ENCODE measurements at regions not wholly inside any gene's neighbourhood (a gene's known extent, or its start where the extent isn't known, plus 50 kb on each side); places are given as distances from the start of the nearest gene placed in this dataset.

DNA sequence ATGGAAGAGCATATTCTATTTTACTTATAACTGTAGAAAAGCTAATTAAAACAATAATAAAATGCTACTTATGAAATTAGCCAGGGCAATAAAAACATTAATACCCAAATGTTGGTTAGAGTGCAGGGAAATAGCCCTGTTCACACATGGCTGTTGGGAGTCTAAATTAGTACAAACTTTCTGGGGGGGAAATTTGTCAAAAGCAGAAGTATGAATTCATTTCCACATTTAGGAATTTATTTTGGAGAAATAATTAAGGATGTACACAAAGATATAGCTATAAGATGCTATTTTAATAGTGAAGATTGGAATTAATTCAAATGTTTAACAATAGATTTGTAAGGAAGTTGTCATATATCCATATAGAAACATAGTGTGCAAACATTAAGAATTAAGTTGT, 190.5 kb downstream of the SEC61B start:
- H3K27ac ChIP-seq (ENCODE audit: low read depth, low read length, poor library complexity, severe bottlenecking), result no peak overlapping the region

DNA sequence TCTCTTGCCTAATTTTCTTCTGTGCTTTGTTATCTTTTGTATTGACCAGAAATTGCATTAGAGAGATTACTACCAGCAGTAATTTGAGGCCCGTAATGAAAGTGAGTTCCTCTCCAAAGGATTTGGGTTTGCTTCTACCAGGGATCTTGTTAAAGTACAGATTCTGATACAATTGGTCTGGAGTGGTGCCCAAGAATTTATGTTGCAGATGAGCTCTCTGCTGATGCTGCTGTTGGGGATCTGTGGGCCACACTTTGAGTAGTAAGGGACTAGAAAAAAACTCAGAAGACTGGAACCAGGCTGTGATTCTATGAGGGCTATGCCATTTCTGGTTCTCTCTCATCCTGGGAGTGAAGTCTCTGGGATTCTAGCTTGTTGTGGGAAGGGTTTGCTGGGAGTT, 192.2 kb downstream of the SEC61B start:
- ChIA-PET CTCF (no interaction called here), POLR2A (ENCODE audit: low non-redundant PET) (no interaction called here)

More for the DNA sequence above, 190.5 kb downstream of the SEC61B start:
- Histone ChIP-seq H3K4me1 (ENCODE audit: insufficient read depth, low read length, poor library complexity, severe bottlenecking) (peaks cover 31% of the 10 kb centered on the region), H3K27me3 (replicated peaks; ENCODE audit: insufficient read depth, low read depth, low read length, poor library complexity) (no peaks in the 10 kb centered on the region), H3K9me3 (ENCODE audit: low read depth, low read length, poor library complexity, severe bottlenecking) (no peaks in the 10 kb centered on the region), H3K36me3 (ENCODE audit: insufficient read depth, low read length, poor library complexity, severe bottlenecking) (no peaks in the 10 kb centered on the region), H3K4me3 (ENCODE audit: low read depth, low read length, poor library complexity, severe bottlenecking) (no peak overlapping the region)
- POLR2A ChIA-PET (ENCODE audit: low non-redundant PET), result no interaction called here
- DNase-seq (ENCODE audit: low spot score), result no peak
- intact Hi-C loops (cut with micrococcal nuclease; ENCODE audit: unreplicated experiment), result no loop called here
- no TSS peak for BruUV-seq (replicated peaks)
- CTCF ChIA-PET, result no interaction called here
- TF ChIP-seq, protein P1, sequence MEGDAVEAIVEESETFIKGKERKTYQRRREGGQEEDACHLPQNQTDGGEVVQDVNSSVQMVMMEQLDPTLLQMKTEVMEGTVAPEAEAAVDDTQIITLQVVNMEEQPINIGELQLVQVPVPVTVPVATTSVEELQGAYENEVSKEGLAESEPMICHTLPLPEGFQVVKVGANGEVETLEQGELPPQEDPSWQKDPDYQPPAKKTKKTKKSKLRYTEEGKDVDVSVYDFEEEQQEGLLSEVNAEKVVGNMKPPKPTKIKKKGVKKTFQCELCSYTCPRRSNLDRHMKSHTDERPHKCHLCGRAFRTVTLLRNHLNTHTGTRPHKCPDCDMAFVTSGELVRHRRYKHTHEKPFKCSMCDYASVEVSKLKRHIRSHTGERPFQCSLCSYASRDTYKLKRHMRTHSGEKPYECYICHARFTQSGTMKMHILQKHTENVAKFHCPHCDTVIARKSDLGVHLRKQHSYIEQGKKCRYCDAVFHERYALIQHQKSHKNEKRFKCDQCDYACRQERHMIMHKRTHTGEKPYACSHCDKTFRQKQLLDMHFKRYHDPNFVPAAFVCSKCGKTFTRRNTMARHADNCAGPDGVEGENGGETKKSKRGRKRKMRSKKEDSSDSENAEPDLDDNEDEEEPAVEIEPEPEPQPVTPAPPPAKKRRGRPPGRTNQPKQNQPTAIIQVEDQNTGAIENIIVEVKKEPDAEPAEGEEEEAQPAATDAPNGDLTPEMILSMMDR (conservative IDR thresholded peaks at IDR 0.05; ENCODE audit: low read depth, low read length), result no peak
- no peak for TF ChIP-seq EZH2 (IDR thresholded peaks at IDR 0.05; ENCODE audit: borderline replicate concordance, low read depth, low read length, poor library complexity, severe bottlenecking)

DNA sequence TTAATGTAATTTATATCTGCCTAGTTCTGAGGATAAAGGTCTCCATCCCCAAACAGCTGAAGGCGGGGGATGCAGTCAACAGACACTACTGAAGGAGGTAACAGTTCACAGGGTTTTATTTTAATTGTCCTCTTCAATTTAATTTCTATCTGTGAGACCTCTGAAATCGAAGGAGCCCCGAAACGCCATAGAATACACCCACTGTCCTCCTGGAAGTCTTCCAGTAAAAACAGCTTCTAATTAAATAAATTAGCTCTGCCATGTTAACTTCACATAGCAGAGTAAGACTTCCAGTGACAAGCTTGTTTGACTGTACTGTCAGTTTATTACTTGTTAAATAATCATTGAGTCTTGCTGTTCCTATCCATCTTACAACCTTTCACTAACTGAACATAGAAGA, 193.5 kb downstream of the SEC61B start:
- POLR2A ChIA-PET (ENCODE audit: low non-redundant PET), result no interaction called here
- CTCF ChIA-PET, result no interaction called here
- peak overlapping the region; percentile 38 for H3K27ac ChIP-seq (ENCODE audit: low read depth, low read length, poor library complexity, severe bottlenecking)
- no peak overlapping the region for H3K4me3 ChIP-seq (ENCODE audit: low read depth, low read length, poor library complexity, severe bottlenecking)
- TF ChIP-seq, protein P1 (conservative IDR thresholded peaks at IDR 0.05; ENCODE audit: low read depth, low read length), result no peak
- no peak for TF ChIP-seq EZH2 (IDR thresholded peaks at IDR 0.05; ENCODE audit: borderline replicate concordance, low read depth, low read length, poor library complexity, severe bottlenecking)
- intact Hi-C loops (cut with micrococcal nuclease; ENCODE audit: unreplicated experiment), result no loop called here
- H3K27me3 ChIP-seq (replicated peaks; ENCODE audit: insufficient read depth, low read depth, low read length, poor library complexity), result no peaks in the 10 kb centered on the region
- DNase-seq (ENCODE audit: low spot score), result peak; percentile 45
- H3K4me1 ChIP-seq (ENCODE audit: insufficient read depth, low read length, poor library complexity, severe bottlenecking), result peaks cover 41% of the 10 kb centered on the region
- no peaks in the 10 kb centered on the region for H3K9me3 ChIP-seq (ENCODE audit: low read depth, low read length, poor library complexity, severe bottlenecking)
- BruUV-seq (replicated peaks), result no TSS peak
- H3K36me3 ChIP-seq (ENCODE audit: insufficient read depth, low read length, poor library complexity, severe bottlenecking), result no peaks in the 10 kb centered on the region

More for the DNA sequence above, 192.2 kb downstream of the SEC61B start:
- Histone ChIP-seq H3K4me1 (ENCODE audit: insufficient read depth, low read length, poor library complexity, severe bottlenecking) (peaks cover 39% of the 10 kb centered on the region), H3K36me3 (ENCODE audit: insufficient read depth, low read length, poor library complexity, severe bottlenecking) (no peaks in the 10 kb centered on the region), H3K27ac (ENCODE audit: low read depth, low read length, poor library complexity, severe bottlenecking) (no peak overlapping the region), H3K27me3 (replicated peaks; ENCODE audit: insufficient read depth, low read depth, low read length, poor library complexity) (no peaks in the 10 kb centered on the region), H3K4me3 (ENCODE audit: low read depth, low read length, poor library complexity, severe bottlenecking) (no peak overlapping the region), H3K9me3 (ENCODE audit: low read depth, low read length, poor library complexity, severe bottlenecking) (no peaks in the 10 kb centered on the region)
- intact Hi-C loops (cut with micrococcal nuclease; ENCODE audit: unreplicated experiment), result no loop called here
- TF ChIP-seq, protein P1 (conservative IDR thresholded peaks at IDR 0.05; ENCODE audit: low read depth, low read length), result no peak
- no peak for TF ChIP-seq EZH2 (IDR thresholded peaks at IDR 0.05; ENCODE audit: borderline replicate concordance, low read depth, low read length, poor library complexity, severe bottlenecking)
- BruUV-seq (replicated peaks), result no TSS peak
- peak; percentile 37 for DNase-seq (ENCODE audit: low spot score)

Measured in A673 (cell line).